OCI-M2 (cell line): ENCODE measurements at regions not wholly inside any gene's neighbourhood (a gene's known extent, or its start where the extent isn't known, plus 50 kb on each side); places are given as distances from the start of the nearest gene placed in this dataset.

Experiments
- DNase-seq: peaks from one replicate; lab custom pipeline; 2025; ENCODE audit not compliant: unreplicated experiment; lab: John Stamatoyannopoulos, UW

- no peak for DNase-seq
These were observed 203.3 kb upstream of the TARS1 start for GRCh38 chr5:33237471-33237870.

GRCh38 chr5:33238826-33239695 is 201.7 kb upstream of the TARS1 start:
- DNase-seq, result peak; percentile 69

DNA sequence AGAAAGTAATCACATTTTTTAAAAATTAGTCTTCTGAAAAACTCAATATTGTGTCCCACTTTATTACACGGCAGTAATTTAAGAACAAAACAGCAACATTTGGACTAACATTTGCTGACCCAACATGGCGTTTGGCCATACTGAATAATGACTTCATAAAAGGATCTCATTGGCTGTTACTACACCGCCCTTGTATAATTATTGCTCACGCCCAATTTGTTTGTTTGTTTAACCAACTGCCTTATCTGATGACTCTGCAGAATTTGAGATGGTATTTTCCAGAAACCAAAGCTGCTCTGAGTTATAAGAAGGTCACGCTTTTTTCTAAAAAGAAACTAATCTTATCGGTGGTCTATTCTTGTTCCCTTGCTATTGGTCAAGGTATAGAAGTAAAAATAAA is 200.2 kb upstream of the TARS1 start:
- DNase-seq, result no peak

- DNase-seq, result peak; percentile 79
These were observed 199.0 kb upstream of the TARS1 start for GRCh38 chr5:33241802-33242201.

DNA sequence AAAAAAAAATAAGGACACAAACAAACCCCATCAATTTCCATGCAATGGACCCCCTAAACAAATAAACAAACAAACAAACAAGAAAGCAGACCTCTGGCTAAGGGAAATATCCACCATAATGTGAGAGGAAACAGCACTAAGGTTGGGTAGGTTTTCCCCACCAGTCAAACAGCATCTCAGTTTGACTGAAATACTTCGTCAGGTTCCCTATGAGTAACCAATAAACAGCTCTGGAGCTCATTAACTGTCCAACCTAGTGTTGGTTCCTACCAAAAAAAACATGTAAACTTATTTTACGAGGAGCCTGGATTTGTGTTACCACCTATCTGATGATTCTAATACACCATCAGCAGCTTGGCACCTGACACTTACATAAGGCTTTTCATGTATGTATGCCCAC is 198.5 kb upstream of the TARS1 start:
- DNase-seq, result no peak

DNA sequence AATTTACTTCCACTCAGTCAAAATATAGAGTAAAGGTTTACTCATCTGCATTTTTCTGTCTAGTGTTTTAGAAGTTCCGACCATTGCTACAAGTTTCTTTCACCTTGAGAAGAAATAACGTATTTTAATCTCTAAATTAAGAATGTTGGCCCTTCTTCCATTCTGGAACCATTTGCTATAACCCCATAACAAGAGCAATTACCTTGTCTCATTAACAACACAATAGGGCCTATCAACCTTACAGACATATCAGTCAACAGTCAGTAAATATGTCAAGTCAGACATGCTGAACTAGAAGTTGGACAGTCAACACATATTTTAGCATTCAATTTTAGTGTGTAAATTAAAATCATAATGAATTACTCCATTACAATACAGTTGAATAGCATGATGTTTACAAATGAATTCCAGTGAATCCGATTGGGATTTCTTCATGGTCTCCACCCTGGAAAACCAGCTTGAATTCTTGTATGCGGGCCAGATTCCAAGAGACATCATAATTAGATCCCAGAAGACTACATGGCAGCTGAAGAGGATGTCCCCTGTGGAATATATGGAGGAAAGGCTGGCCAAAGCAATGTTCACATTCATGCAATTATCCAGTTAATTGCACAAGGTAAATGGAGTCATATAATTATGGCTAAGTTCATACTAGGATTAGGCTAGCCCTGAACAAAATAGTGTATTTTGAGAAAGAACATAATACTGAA is 196.2 kb upstream of the TARS1 start:
- DNase-seq, result no peak

DNA sequence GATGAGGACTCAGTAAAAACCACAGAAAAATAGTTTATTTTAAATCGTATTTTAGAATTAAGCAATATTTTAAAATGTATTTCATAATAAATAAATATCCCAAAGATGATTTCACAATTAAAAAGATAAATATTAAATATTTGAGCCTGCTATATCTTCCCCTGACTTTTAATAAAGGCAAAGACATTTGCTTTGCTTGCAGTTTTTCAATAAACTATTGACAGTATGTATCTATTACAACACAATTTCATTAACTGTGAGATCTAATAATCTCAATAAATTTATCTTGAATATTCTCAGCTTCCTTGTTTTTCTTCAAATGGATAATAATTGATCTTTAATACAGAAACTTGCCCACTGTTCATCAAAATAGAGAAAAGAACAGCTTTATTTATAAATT is 186.2 kb upstream of the TARS1 start:
- DNase-seq, result no peak

GRCh38 chr5:33257807-33258429 is 182.8 kb upstream of the TARS1 start:
- DNase-seq, result no peak

DNA sequence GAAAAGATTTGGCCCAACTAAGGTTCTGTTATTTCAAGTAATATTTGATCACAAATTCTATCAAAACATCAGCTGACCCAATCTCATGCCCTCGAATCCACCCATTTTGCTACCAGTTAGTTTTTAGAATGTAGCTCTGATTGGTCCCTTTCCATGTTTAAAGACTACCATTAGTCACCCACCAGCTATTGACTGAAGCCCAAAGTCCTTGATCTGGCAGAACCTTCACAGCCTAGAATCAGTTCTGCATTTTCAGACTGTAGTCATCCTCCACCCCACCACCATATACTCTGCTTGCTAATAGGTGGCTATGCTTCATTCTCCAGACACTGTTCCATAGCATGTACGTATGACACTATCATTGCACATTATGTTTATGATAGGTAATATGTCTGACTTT is 182.2 kb upstream of the TARS1 start:
- no peak for DNase-seq

DNA sequence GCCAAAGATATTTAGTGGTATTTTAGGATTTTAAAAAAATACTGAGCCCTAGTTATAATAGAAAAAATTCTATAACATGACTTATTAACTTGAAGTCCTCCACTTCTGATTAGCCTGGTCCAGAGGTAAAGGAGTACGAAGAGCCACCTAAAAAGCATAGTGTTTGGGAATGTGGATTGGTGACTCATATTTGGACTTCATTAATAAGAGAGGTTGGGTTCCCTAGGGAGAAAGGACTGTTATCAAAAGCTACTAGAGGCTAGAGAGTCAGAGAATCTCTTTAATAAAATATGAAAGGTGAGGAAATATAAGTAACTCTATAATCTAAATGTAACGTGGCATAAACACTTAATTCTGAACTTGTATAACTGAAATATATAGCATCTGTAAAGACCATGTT is 180.7 kb upstream of the TARS1 start:
- DNase-seq, result no peak

- no peak for DNase-seq
These were observed 179.5 kb upstream of the TARS1 start for GRCh38 chr5:33261305-33261704.

DNA sequence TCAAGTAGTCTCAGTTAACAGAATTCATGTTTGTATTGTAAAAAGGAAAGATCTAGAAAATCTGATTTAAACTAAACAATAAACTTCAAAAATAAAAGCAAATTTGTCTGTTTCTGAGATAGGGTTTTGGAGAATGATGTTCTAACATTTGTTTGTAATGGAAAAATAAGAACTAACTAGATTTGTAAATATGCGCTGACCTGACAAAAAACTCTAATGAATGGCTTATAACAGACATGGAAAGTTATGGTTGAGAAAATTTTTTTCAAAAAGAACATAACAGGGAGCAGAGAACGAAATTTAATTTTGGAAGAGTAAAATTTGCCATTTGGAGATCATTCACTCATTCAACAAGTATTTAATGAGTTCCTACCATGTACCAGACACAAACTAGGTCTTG is 179.0 kb upstream of the TARS1 start:
- DNase-seq, result no peak

DNA sequence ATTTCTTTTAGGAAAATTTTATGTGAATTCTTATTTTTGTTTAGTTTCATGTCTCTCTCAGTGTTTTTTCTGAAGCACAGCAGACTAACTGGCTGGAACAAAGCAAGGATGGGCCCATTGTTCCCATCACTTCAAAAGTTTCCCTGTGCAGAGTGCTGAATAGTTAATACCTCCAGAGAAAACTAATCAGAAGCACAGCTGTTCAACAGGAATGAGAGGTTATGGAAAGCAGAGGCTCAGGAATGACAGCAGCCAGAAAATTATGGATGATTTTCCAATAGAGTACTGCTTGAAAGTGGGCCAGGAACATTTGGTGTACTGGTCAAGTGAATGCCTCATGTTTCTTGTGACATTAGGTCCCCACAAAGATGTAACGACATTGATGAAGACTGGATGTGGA is 173.0 kb upstream of the TARS1 start:
- DNase-seq, result no peak

DNA sequence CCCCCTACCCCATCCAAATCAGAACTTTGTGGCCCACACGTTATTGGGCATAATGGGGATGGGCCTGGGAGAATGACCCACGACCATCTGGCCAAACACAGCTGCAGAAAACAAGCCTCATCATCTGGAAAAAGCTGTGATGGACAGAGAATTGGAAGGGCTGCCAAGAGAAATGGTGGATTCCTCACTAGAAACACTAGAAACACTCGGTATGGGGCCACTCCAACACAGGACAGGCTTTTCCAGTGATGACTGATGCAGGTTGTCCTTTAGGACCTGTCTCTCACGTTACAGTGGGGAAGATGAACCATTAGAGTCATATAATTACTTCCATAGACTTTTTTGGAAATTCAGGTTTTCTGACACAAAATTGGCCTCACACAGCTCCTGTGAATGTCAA is 172.4 kb upstream of the TARS1 start:
- DNase-seq, result no peak

- no peak for DNase-seq
These were observed 170.1 kb upstream of the TARS1 start for GRCh38 chr5:33270671-33271070.

DNA sequence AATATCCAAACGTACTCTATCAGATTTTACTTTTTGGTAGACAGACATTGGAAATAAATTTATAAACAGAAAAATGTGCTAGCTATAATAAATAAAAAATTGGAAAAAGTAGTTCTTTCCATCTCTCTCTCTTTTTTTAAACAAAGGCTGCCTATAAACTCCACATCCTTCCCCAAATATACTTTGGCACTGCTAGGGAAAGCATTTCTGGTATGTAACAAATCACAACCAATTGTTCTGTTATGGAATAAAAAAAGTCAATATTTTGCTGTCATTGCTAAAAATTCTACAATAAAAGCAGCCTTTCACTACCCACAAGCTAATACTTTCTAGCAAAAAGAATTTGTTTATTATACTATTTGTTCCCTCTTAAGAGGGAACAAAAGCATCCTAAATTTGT is 169.2 kb upstream of the TARS1 start:
- no peak for DNase-seq

DNA sequence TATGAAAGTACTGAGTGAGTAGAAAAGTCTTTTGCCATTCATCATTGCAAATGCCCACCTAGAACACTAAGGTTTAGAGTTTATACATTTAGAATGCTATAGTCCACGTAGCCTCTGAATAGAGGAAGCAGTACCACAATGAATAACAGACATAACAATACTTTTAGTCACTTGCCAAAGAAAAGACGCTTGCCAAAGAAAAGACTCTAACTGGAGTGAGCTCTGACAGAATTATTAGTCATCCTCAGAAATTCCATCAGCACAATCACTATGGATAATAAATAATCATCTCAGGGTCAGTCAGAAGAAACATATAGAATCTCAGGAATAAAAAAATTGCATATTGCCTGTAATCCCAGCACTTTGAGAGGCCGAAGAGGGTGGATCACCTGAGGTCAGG is 168.5 kb upstream of the TARS1 start:
- DNase-seq, result no peak

- DNase-seq, result no peak
These were observed 166.8 kb upstream of the TARS1 start for GRCh38 chr5:33273985-33274384.

GRCh38 chr5:33275391-33275790 is 165.4 kb upstream of the TARS1 start:
- no peak for DNase-seq

DNA sequence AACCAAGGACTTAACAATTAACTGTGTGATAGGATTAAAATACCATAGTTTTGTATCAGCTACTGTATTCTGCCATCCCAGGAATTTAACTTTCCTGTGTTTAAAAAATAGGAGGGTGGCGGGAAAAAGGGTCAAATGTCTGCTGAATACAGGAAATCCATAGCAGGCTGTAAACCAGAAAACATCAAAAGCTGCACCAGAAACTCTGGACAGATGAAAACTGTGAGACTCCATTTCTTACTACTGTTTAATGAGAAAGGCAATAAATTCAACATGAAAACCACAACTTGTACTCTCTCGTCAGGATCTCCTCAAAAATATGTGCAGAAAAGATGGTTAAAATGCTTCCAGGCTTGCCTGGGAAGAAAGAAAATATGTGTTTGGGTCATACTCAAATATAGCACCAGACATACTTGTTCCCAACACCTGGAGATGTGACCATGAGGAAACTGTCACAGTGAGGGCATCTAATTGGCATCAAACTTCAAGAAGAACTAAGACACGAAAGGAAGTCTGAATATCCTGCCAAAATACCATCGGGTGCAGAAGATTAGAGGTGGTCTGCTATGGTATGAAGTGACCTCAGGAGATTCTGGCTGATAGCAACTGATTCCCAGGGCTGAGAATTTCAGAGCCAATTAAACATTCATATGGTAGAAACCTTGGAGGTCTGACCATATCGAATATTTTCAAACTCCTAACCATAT is 164.7 kb upstream of the TARS1 start:
- no peak for DNase-seq

GRCh38 chr5:33276628-33276950 is 164.2 kb upstream of the TARS1 start:
- no peak for DNase-seq
